ENCODE measurements at regions not wholly inside any gene's neighbourhood (a gene's known extent, or its start where the extent isn't known, plus 50 kb on each side); places are given as distances from the start of the nearest gene placed in this dataset.

- Histone ChIP-seq H3K9me3 (ENCODE audit: low read length) (no peaks in the 10 kb centered on the region), H3K4me2 (ENCODE audit: low read depth, low read length) (no peak overlapping the region), H3K27ac (ENCODE audit: extremely low read length, insufficient read depth, low read length) (no peak overlapping the region), H3K27me3 (ENCODE audit: control insufficient read depth in 1 of 2, insufficient read depth in 2 of 2, low read length in 2 of 2) (no peaks in the 10 kb centered on the region), H2AFZ (ENCODE audit: low read length) (no peak overlapping the region), H3K4me3 (replicated peaks in 1 of 3; ENCODE audit: insufficient read depth in 1 of 3, low read depth in 2 of 3, low read length in 3 of 3) (no peak overlapping the region), H3K36me3 (replicated peaks in 1 of 2; ENCODE audit: control insufficient read depth in 1 of 2, insufficient read depth in 2 of 2, low read length in 2 of 2) (no peaks in the 10 kb centered on the region), H4K20me1 (ENCODE audit: insufficient read depth, low read length) (no peaks in the 10 kb centered on the region), H3K79me2 (ENCODE audit: insufficient read depth, low read length) (no peaks in the 10 kb centered on the region), H3K4me1 (ENCODE audit: insufficient read depth, low read length) (no peaks in the 10 kb centered on the region), H3K9ac (ENCODE audit: insufficient read depth, low read depth, low read length) (no peak overlapping the region)
- DNase-seq (ENCODE audit: low spot score) (no peak), FAIRE-seq (no peak), ATAC-seq (no peak)
- no peak for TF ChIP-seq ELF3 (CRISPR knock-in tag; IDR thresholded peaks at IDR 0.05)
- TF ChIP-seq SKI (IDR thresholded peaks at IDR 0.05; ENCODE audit: partially characterized antibody) = no peak
- TF ChIP-seq THAP7 (CRISPR knock-in tag; IDR thresholded peaks at IDR 0.05) = no peak
- TF ChIP-seq SNAPC5 (CRISPR knock-in tag; IDR thresholded peaks at IDR 0.05; ENCODE audit: borderline replicate concordance) = no peak
- no peak for TF ChIP-seq ZNF615 (CRISPR knock-in tag; IDR thresholded peaks at IDR 0.05; ENCODE audit: borderline replicate concordance)
- no peak for TF ChIP-seq ZFP36L1 (CRISPR knock-in tag; IDR thresholded peaks at IDR 0.05)
- no peak for TF ChIP-seq ZNF75D (CRISPR knock-in tag; IDR thresholded peaks at IDR 0.05; ENCODE audit: borderline replicate concordance)
- no peak for TF ChIP-seq ZNF3 (CRISPR knock-in tag; IDR thresholded peaks at IDR 0.05)
- no peak for TF ChIP-seq PITX1 (CRISPR knock-in tag; IDR thresholded peaks at IDR 0.05)
- no peak for TF ChIP-seq ISL2 (CRISPR knock-in tag; IDR thresholded peaks at IDR 0.05)
- no peak for TF ChIP-seq NR2C2 (CRISPR knock-in tag; IDR thresholded peaks at IDR 0.05; ENCODE audit: borderline replicate concordance)
- TF ChIP-seq MLLT10 (CRISPR knock-in tag; IDR thresholded peaks at IDR 0.05) = no peak
- TF ChIP-seq BHLHE40 (IDR thresholded peaks at IDR 0.05; ENCODE audit: low read length) = no peak
- no peak for TF ChIP-seq ELF1 (CRISPR knock-in tag; IDR thresholded peaks at IDR 0.05)
- TF ChIP-seq ZNF530 (CRISPR knock-in tag; IDR thresholded peaks at IDR 0.05; ENCODE audit: low read depth) = no peak
- no peak for TF ChIP-seq STAT5B (CRISPR knock-in tag; IDR thresholded peaks at IDR 0.05)
- no peak for TF ChIP-seq E2F5 (CRISPR knock-in tag; conservative IDR thresholded peaks at IDR 0.05)
- TF ChIP-seq ARNTL (CRISPR knock-in tag; IDR thresholded peaks at IDR 0.05) = no peak
- TF ChIP-seq PAF1 (CRISPR knock-in tag; IDR thresholded peaks at IDR 0.05) = no peak
- 2% methylated on average over 1 of the region's 1 CpG for WGBS (ENCODE audit: low lambda C conversion rate)
- intact Hi-C loops (cut with micrococcal nuclease; ENCODE audit: unreplicated experiment) = no loop called here
- CTCF ChIA-PET (ENCODE audit: low intra/inter-chr PET ratio, low total read pairs) = no interaction called here
- no TSS peak for BruUV-seq (replicated peaks)
- in situ Hi-C loops (cut with HindIII; ENCODE audit: extremely low pct_ligation_motif_present, low pct_unique_long_range_greater_than_20kb) = no loop called here
- POLR2A ChIA-PET = no interaction called here
These were observed 581.5 kb downstream of the MMUT start for GRCh38 chr6:48881551-48881950.
